Hepatocyte (in vitro differentiated cells): ENCODE measurements at regions not wholly inside any gene's neighbourhood (a gene's known extent, or its start where the extent isn't known, plus 50 kb on each side); places are given as distances from the start of the nearest gene placed in this dataset.

Experiments
- CTCF ChIP-seq: fragments of 200-600 bp; sonication (generic); IDR thresholded peaks from 2 replicates; pipeline ENCODE4 v1.5.1; 2016; ENCODE audit warnings: antibody characterized with exemption, mild to moderate bottlenecking; ENCODE audit not compliant: poor library complexity
- EZH2 ChIP-seq: fragments of 200-600 bp; sonication (generic); IDR thresholded peaks from 2 replicates; pipeline ENCODE4 v1.6.1; 2016; ENCODE audit warnings: antibody characterized with exemption, mild to moderate bottlenecking, borderline replicate concordance
- EZH2phosphoT487 ChIP-seq: fragments of 200-600 bp; sonication (generic); IDR thresholded peaks from one replicate; pipeline ENCODE4 v1.6.1; 2018; ENCODE audit warnings: antibody characterized with exemption, mild to moderate bottlenecking, low read depth, moderate library complexity; ENCODE audit not compliant: unreplicated experiment, severe bottlenecking

DNA sequence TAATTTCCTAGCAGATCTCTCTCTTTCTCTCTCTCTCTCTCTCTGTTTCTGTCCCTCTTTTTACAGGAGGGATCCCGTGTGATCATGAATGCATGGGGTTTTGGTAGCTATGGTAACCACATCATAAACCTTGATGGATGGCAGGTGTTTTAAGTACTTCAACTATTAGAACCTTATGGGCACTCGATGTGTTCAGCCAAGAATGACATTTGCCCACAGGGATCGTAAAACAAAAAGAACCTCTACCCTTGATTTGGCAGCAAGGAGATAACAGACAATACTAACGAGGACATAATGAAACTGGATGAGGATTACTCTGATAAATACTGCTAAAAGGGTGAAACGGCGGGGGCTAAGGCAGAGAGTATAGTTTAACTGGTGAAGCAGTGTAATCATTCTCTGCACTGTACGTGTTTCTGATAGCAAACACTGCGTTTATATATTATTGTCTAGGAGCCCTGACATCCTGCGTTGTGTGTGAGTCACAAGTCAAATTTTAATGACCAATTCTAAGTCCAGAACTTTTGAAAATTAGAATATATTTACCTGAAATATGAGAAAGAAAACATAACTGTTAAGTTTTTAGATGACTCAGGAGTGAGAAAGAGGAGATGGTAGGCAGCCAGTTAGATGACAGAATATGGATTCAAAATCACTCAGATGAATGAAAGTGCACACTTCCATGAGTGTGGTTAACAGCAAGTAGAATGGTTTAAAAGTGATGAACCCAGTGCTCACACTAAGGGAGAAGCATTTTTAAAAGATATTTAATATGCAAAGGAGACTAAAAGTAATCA is 80.3 kb downstream of the OTOL1 start:
- TF ChIP-seq CTCF (no peak), EZH2 (no peak), EZH2phosphoT487 (no peak)
